ENCODE measurements at regions not wholly inside any gene's neighbourhood (a gene's known extent, or its start where the extent isn't known, plus 50 kb on each side); places are given as distances from the start of the nearest gene placed in this dataset.
"Not testable (repeated sequence)": the region's sequence is repeated elsewhere in the genome, so short reads cannot be mapped to it uniquely, and the experiment has no call there.

DNA sequence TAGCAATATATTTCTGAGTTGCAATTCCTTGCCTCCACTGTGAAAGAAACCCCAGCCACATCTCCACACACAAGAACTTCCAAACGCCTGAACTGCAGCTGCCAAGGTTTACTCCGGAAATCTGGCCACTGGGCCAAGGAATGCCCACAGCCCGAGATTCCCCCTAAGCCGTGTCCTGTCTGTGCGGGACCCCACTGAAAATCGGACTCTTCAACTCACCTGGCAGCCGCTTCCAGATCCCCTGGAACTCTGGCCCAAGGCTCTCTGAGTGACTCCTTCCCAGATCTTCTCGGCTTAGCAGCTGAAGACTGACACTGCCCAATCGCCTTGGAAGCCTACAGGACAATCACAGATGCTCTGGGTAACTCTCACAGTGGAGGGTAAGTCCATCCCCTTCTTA, 256.3 kb upstream of the GULP1 start:
- TF ChIP-seq TSHZ2 (CRISPR knock-in tag; IDR thresholded peaks at IDR 0.05); ARNTL (CRISPR knock-in tag; IDR thresholded peaks at IDR 0.05; ENCODE audit: borderline replicate concordance, low read depth); ISL1 (CRISPR knock-in tag; IDR thresholded peaks at IDR 0.05); ESRRG (CRISPR knock-in tag; IDR thresholded peaks at IDR 0.05); ZFP30 (CRISPR knock-in tag; IDR thresholded peaks at IDR 0.05); ZNF70 (CRISPR knock-in tag; IDR thresholded peaks at IDR 0.05); PPARA (CRISPR knock-in tag; IDR thresholded peaks at IDR 0.05; ENCODE audit: borderline replicate concordance); RARB (CRISPR knock-in tag; IDR thresholded peaks at IDR 0.05); OSR1 (CRISPR knock-in tag; IDR thresholded peaks at IDR 0.05); TOX (CRISPR knock-in tag; IDR thresholded peaks at IDR 0.05; ENCODE audit: borderline replicate concordance); BACH2 (CRISPR knock-in tag; IDR thresholded peaks at IDR 0.05; ENCODE audit: borderline replicate concordance); ZC3H10 (CRISPR knock-in tag; IDR thresholded peaks at IDR 0.05); ZNF8 (CRISPR knock-in tag; IDR thresholded peaks at IDR 0.05): not testable (repeated sequence)

Data from SK-N-SH treated with all-trans-retinoic acid at 6 μM for 48 hours (cell line).